ENCODE measurements at regions not wholly inside any gene's neighbourhood (a gene's known extent, or its start where the extent isn't known, plus 50 kb on each side); places are given as distances from the start of the nearest gene placed in this dataset.

GRCh38 chr6:139856562-139856961 is 482.1 kb upstream of the CITED2 start:
- DNase-seq: no peak

- no peak for DNase-seq
Measured at GRCh38 chr6:139855671-139856311, 481.3 kb upstream of the CITED2 start.

GRCh38 chr6:139853302-139853992 is 479.0 kb upstream of the CITED2 start:
- DNase-seq: no peak

GRCh38 chr6:139852488-139853140 is 478.2 kb upstream of the CITED2 start:
- no peak for DNase-seq

GRCh38 chr6:139852067-139852466 is 477.6 kb upstream of the CITED2 start:
- no peak for DNase-seq

GRCh38 chr6:139851206-139851605 is 476.8 kb upstream of the CITED2 start:
- DNase-seq: no peak

GRCh38 chr6:139850512-139850911 is 476.1 kb upstream of the CITED2 start:
- DNase-seq: no peak

- no peak for DNase-seq
Measured at GRCh38 chr6:139847457-139847813, 473.0 kb upstream of the CITED2 start.

GRCh38 chr6:139846538-139847456 is 472.3 kb upstream of the CITED2 start:
- no peak for DNase-seq

- no peak for DNase-seq
Measured at GRCh38 chr6:139844907-139845306, 470.5 kb upstream of the CITED2 start.

- DNase-seq: no peak
Measured at GRCh38 chr6:139841794-139842215, 467.4 kb upstream of the CITED2 start.

GRCh38 chr6:139839506-139840156 is 465.2 kb upstream of the CITED2 start:
- peak; percentile 17 for DNase-seq

GRCh38 chr6:139834232-139834631 is 459.8 kb upstream of the CITED2 start:
- DNase-seq: no peak

- no peak for DNase-seq
Measured at GRCh38 chr6:139833592-139833991, 459.1 kb upstream of the CITED2 start.

GRCh38 chr6:139832493-139833305 is 458.3 kb upstream of the CITED2 start:
- DNase-seq: no peak

GRCh38 chr6:139829576-139829975 is 455.1 kb upstream of the CITED2 start:
- DNase-seq: no peak

- DNase-seq: no peak
Measured at GRCh38 chr6:139828751-139829519, 454.5 kb upstream of the CITED2 start.

- no peak for DNase-seq
Measured at GRCh38 chr6:139825935-139826374, 451.5 kb upstream of the CITED2 start.

- DNase-seq: no peak
Measured at GRCh38 chr6:139824864-139825263, 450.4 kb upstream of the CITED2 start.

- DNase-seq: no peak
Measured at GRCh38 chr6:139823808-139824126, 449.3 kb upstream of the CITED2 start.
